ENCODE measurements at regions not wholly inside any gene's neighbourhood (a gene's known extent, or its start where the extent isn't known, plus 50 kb on each side); places are given as distances from the start of the nearest gene placed in this dataset.

- Histone ChIP-seq H3K4me3 (ENCODE audit: low read depth, low read length) (no peak overlapping the region), H3K36me3 (ENCODE audit: control insufficient read depth, insufficient read depth, low read length) (no peaks in the 10 kb centered on the region), H3K27me3 (ENCODE audit: control insufficient read depth, insufficient read depth, low read length) (no peaks in the 10 kb centered on the region)
- no peak for DNase-seq (ENCODE audit: low read depth)
- ChIA-PET POLR2A (no interaction called here), CTCF (interaction anchor here (1.4 to 3.3 kb wide), 3 partner anchors 10 to 62 kb away, joined by 4 to 14 read pairs (median 5); no protein-coding TSS in a partner anchor)
- TF ChIP-seq CTCF (IDR thresholded peaks at IDR 0.05; ENCODE audit: insufficient read depth, low read depth, low read length), result no peak
These were observed 91.2 kb upstream of the EEF1E1 start for GRCh38 chr6:8193541-8193940.

GRCh38 chr6:8192597-8192996 lies 90.2 kb upstream of the EEF1E1 start:
- DNase-seq (ENCODE audit: low read depth), result no peak
- POLR2A ChIA-PET, result no interaction called here
- TF ChIP-seq CTCF (IDR thresholded peaks at IDR 0.05; ENCODE audit: insufficient read depth, low read depth, low read length), result no peak
- Histone ChIP-seq H3K27me3 (ENCODE audit: control insufficient read depth, insufficient read depth, low read length) (no peaks in the 10 kb centered on the region), H3K4me3 (ENCODE audit: low read depth, low read length) (no peak overlapping the region), H3K36me3 (ENCODE audit: control insufficient read depth, insufficient read depth, low read length) (no peaks in the 10 kb centered on the region)
- CTCF ChIA-PET, result no interaction called here

GRCh38 chr6:8192067-8192466 lies 89.7 kb upstream of the EEF1E1 start:
- H3K4me3 ChIP-seq (ENCODE audit: low read depth, low read length), result no peak overlapping the region
- H3K27me3 ChIP-seq (ENCODE audit: control insufficient read depth, insufficient read depth, low read length), result no peaks in the 10 kb centered on the region
- DNase-seq (ENCODE audit: low read depth), result no peak
- H3K36me3 ChIP-seq (ENCODE audit: control insufficient read depth, insufficient read depth, low read length), result no peaks in the 10 kb centered on the region
- TF ChIP-seq CTCF (IDR thresholded peaks at IDR 0.05; ENCODE audit: insufficient read depth, low read depth, low read length), result no peak
- ChIA-PET CTCF (no interaction called here), POLR2A (no interaction called here)

GRCh38 chr6:8191629-8192028 lies 89.3 kb upstream of the EEF1E1 start:
- no peaks in the 10 kb centered on the region for H3K27me3 ChIP-seq (ENCODE audit: control insufficient read depth, insufficient read depth, low read length)
- CTCF ChIA-PET, result no interaction called here
- no peak overlapping the region for H3K4me3 ChIP-seq (ENCODE audit: low read depth, low read length)
- TF ChIP-seq CTCF (IDR thresholded peaks at IDR 0.05; ENCODE audit: insufficient read depth, low read depth, low read length), result no peak
- H3K36me3 ChIP-seq (ENCODE audit: control insufficient read depth, insufficient read depth, low read length), result no peaks in the 10 kb centered on the region
- POLR2A ChIA-PET, result no interaction called here
- DNase-seq (ENCODE audit: low read depth), result no peak

- ChIA-PET CTCF (interaction anchor here (0.7 to 1.0 kb wide), 2 partner anchors 46 to 56 kb away, joined by 3 read pairs; no protein-coding TSS in a partner anchor), POLR2A (no interaction called here)
These were observed 84.9 kb upstream of the EEF1E1 start for GRCh38 chr6:8187209-8187608.

More at GRCh38 chr6:8187209-8187608, 84.9 kb upstream of the EEF1E1 start:
- no peaks in the 10 kb centered on the region for H3K27me3 ChIP-seq (ENCODE audit: control insufficient read depth, insufficient read depth, low read length)
- H3K4me3 ChIP-seq (ENCODE audit: low read depth, low read length), result no peak overlapping the region
- H3K36me3 ChIP-seq (ENCODE audit: control insufficient read depth, insufficient read depth, low read length), result no peaks in the 10 kb centered on the region
- TF ChIP-seq CTCF (IDR thresholded peaks at IDR 0.05; ENCODE audit: insufficient read depth, low read depth, low read length), result no peak
- no peak for DNase-seq (ENCODE audit: low read depth)

All from BJ (cell line).